H1 (cell line): ENCODE measurements at regions not wholly inside any gene's neighbourhood (a gene's known extent, or its start where the extent isn't known, plus 50 kb on each side); places are given as distances from the start of the nearest gene placed in this dataset.

Experiments used
- CTCF ChIA-PET: fragments of 300-600 bp; sonication (Branson Sonifier 250); formaldehyde crosslinking; loops from one replicate; lab custom pipeline; 2021; ENCODE audit not compliant: partially characterized antibody; lab: Charles Lee
- POLR2A ChIA-PET: fragments of 300-600 bp; sonication (Branson Sonifier 250); formaldehyde crosslinking; loops from one replicate; lab custom pipeline; 2021; ENCODE audit warnings: inconsistent platforms; ENCODE audit not compliant: partially characterized antibody; lab: Charles Lee
- DNase-seq, 2 experiments: peaks; one replicate each; pipeline versions ENCODE4 v3.0.0 to v3.0.0-alpha.2; 2010 to 2022; ENCODE audit warnings: low spot score in 2 of 2, low read depth in 1 of 2, mixed read lengths in 1 of 2
- FAIRE-seq: peaks from 2 replicates; lab custom pipeline; 2011; peaks lifted over from hg19 to GRCh38; lab: Jason Lieb, UNC
- H2AFZ ChIP-seq: 2 replicates; pipeline ENCODE4 v1.8.1; 2012; ENCODE audit warnings: low read length, inconsistent platforms
- H2AK5ac ChIP-seq: 2 replicates; pipeline ENCODE4 v1.6.1; 2013; ENCODE audit warnings: low read depth, low read length
- H2BK120ac ChIP-seq: replicated peaks from 2 replicates; pipeline ENCODE3; 2013; ENCODE audit warnings: low read depth, low read length, inconsistent platforms
- H2BK12ac ChIP-seq: 2 replicates; pipeline ENCODE4 v1.6.1; 2013; ENCODE audit warnings: low read depth, low read length
- H2BK15ac ChIP-seq: 2 replicates; pipeline ENCODE4 v1.6.1; 2013; ENCODE audit warnings: low read length
- H2BK20ac ChIP-seq: 2 replicates; pipeline ENCODE4 v1.6.1; 2013; ENCODE audit warnings: low read length
- H2BK5ac ChIP-seq: 2 replicates; pipeline ENCODE4 v1.6.1; 2013; ENCODE audit warnings: low read depth, low read length
- H3K14ac ChIP-seq: 2 replicates; pipeline ENCODE4 v1.6.1; 2013; ENCODE audit warnings: inconsistent platforms; ENCODE audit not compliant: insufficient read length
- H3K18ac ChIP-seq: 2 replicates; pipeline ENCODE4 v1.6.1; 2013; ENCODE audit warnings: low read length; ENCODE audit errors: extremely low read depth
- H3K23ac ChIP-seq: 2 replicates; pipeline ENCODE4 v1.6.1; 2013; ENCODE audit warnings: inconsistent platforms; ENCODE audit not compliant: insufficient read length
- H3K23me2 ChIP-seq: 2 replicates; pipeline ENCODE4 v1.6.1; 2013; ENCODE audit warnings: low read depth, low read length
- H3K27ac ChIP-seq: 2 replicates; pipeline ENCODE4 v1.6.1; 2011; ENCODE audit warnings: low read depth, low read length, inconsistent platforms
- H3K27me3 ChIP-seq, 4 experiments: replicated peaks in 1 of 4; 1 replicate in 1 of 4; 2 replicates in 3 of 4; pipeline versions ENCODE4 v1.6.1 to v1.8.1; 2011 to 2013; ENCODE audit warnings: low read length in 3 of 4, mild to moderate bottlenecking in 3 of 4, inconsistent platforms in 2 of 4, mixed read lengths in 2 of 4, moderate library complexity in 1 of 4; ENCODE audit not compliant: control insufficient read depth in 3 of 4, insufficient read depth in 3 of 4; ENCODE audit errors: extremely low read depth in 1 of 4
- H3K36me3 ChIP-seq, 4 experiments: 2 replicates each; pipeline versions ENCODE4 v1.6.1 to v1.8.1; 2011 to 2013; ENCODE audit warnings: mild to moderate bottlenecking in 4 of 4, low read length in 3 of 4, moderate library complexity in 2 of 4, control low read depth in 1 of 4, inconsistent platforms in 1 of 4; ENCODE audit not compliant: insufficient read depth in 4 of 4, control insufficient read depth in 2 of 4
- H3K4ac ChIP-seq: replicated peaks from 2 replicates; pipeline ENCODE3; 2013; ENCODE audit warnings: low read length, low read depth, mixed read lengths, inconsistent platforms; ENCODE audit not compliant: insufficient read length
- H3K4me1 ChIP-seq, 4 experiments: replicated peaks in 1 of 4; 1 replicate in 1 of 4; 2 replicates in 3 of 4; pipeline versions ENCODE4 v1.6.1 to v1.8.1; 2011 to 2013; ENCODE audit warnings: low read length in 3 of 4, inconsistent platforms in 2 of 4, mixed read lengths in 1 of 4; ENCODE audit not compliant: insufficient read depth in 4 of 4, control insufficient read depth in 3 of 4
- H3K4me2 ChIP-seq, 2 experiments: 2 replicates each; pipeline versions ENCODE4 v1.6.1 to v1.8.1; 2011 to 2013; ENCODE audit warnings: low read depth in 2 of 2, low read length in 2 of 2, control low read depth in 1 of 2, inconsistent platforms in 1 of 2, mild to moderate bottlenecking in 1 of 2; ENCODE audit not compliant: insufficient read depth in 1 of 2
- H3K4me3 ChIP-seq, 4 experiments: fragments of 200-600, 300-600 bp in 1 of 4; sonication (generic), shearing (Covaris generic), sonication (Bioruptor Twin) in 1 of 4; 2 replicates each; pipeline versions ENCODE4 v1.5.1 to v1.8.1; 2011 to 2016; ENCODE audit warnings: low read length in 4 of 4, low read depth in 3 of 4, control low read depth in 2 of 4, inconsistent platforms in 2 of 4, mild to moderate bottlenecking in 2 of 4, mixed read lengths in 1 of 4, moderate library complexity in 1 of 4; ENCODE audit not compliant: insufficient read depth in 2 of 4; ENCODE audit errors: extremely low read depth in 1 of 4
- H3K56ac ChIP-seq: replicated peaks from 2 replicates; pipeline ENCODE3; 2013; ENCODE audit warnings: low read depth, mild to moderate bottlenecking, mixed read lengths, low read length, inconsistent platforms; ENCODE audit not compliant: insufficient read length
- H3K79me1 ChIP-seq: 2 replicates; pipeline ENCODE4 v1.6.1; 2013; ENCODE audit warnings: low read depth, low read length, control low read depth
- H3K79me2 ChIP-seq, 2 experiments: 2 replicates each; pipeline versions ENCODE4 v1.6.1 to v1.8.1; 2012 to 2013; ENCODE audit warnings: low read length in 2 of 2, mild to moderate bottlenecking in 2 of 2, inconsistent platforms in 1 of 2; ENCODE audit not compliant: insufficient read depth in 2 of 2, control insufficient read depth in 1 of 2
- H3K9ac ChIP-seq, 4 experiments: replicated peaks in 1 of 4; 1 replicate in 1 of 4; 2 replicates in 3 of 4; pipeline versions ENCODE4 v1.6.1 to v1.8.1; 2011 to 2013; ENCODE audit warnings: low read depth in 3 of 4, low read length in 3 of 4, control low read depth in 2 of 4, mild to moderate bottlenecking in 2 of 4, moderate library complexity in 2 of 4, inconsistent platforms in 1 of 4; ENCODE audit errors: extremely low read depth in 1 of 4
- H3K9me3 ChIP-seq, 2 experiments: 2 replicates each; pipeline versions ENCODE4 v1.6.1 to v1.8.1; 2012 to 2013; ENCODE audit warnings: mild to moderate bottlenecking in 2 of 2, moderate library complexity in 2 of 2, control low read depth in 1 of 2, inconsistent platforms in 1 of 2, low read depth in 1 of 2, low read length in 1 of 2, mixed read lengths in 1 of 2; ENCODE audit not compliant: insufficient read depth in 2 of 2
- H4K20me1 ChIP-seq, 2 experiments: replicated peaks in 1 of 2; 2 replicates each; pipeline versions ENCODE3 to v1.8.1; 2011 to 2013; ENCODE audit warnings: inconsistent platforms in 2 of 2, low read length in 2 of 2, mild to moderate bottlenecking in 1 of 2; ENCODE audit not compliant: insufficient read depth in 2 of 2, control insufficient read depth in 1 of 2
- H4K5ac ChIP-seq: 2 replicates; pipeline ENCODE4 v1.6.1; 2013; ENCODE audit warnings: low read length, low read depth, mixed read lengths, inconsistent platforms; ENCODE audit not compliant: insufficient read length
- H4K8ac ChIP-seq: 2 replicates; pipeline ENCODE4 v1.8.0; 2013; ENCODE audit warnings: mild to moderate bottlenecking, moderate library complexity, low read length, inconsistent platforms; ENCODE audit not compliant: insufficient read depth; ENCODE audit errors: extremely low read depth
- H4K91ac ChIP-seq: replicated peaks from 2 replicates; pipeline ENCODE3; 2013; ENCODE audit warnings: low read length, mixed read lengths, inconsistent platforms; ENCODE audit not compliant: insufficient read length
- BCL11A ChIP-seq, 2 experiments: IDR thresholded peaks; one replicate each; pipeline ENCODE4 v1.6.1; 2011; ENCODE audit warnings: low read depth in 2 of 2, low read length in 2 of 2, mild to moderate bottlenecking in 2 of 2
- CHD2 ChIP-seq: IDR thresholded peaks from 2 replicates; pipeline ENCODE4 v1.6.1; 2012; ENCODE audit warnings: low read length, improper control_type of control experiment
- HDAC6 ChIP-seq: IDR thresholded peaks from one replicate; pipeline ENCODE4 v1.7.1; 2012; ENCODE audit warnings: low read depth, mild to moderate bottlenecking, inconsistent platforms, low read length, moderate library complexity
- SP1 ChIP-seq: IDR thresholded peaks from 2 replicates; pipeline ENCODE4 v1.6.1; 2011; ENCODE audit warnings: low read depth, low read length
- SP2 ChIP-seq: IDR thresholded peaks from 2 replicates; pipeline ENCODE4 v1.6.1; 2012; ENCODE audit warnings: mild to moderate bottlenecking, low read length, inconsistent platforms
- WGBS, 2 experiments: shearing (Covaris generic) in 1 of 2; methylation state at CpG; one replicate each; pipeline versions ENCODE4 v1.1.6 to v1.1.7; 2013 to 2015; ENCODE audit warnings: low lambda C conversion rate in 2 of 2, mixed read lengths in 2 of 2, inconsistent platforms in 1 of 2, low coverage in 1 of 2, missing lambda C conversion rate in 1 of 2; ENCODE audit not compliant: insufficient replicate concordance in 2 of 2, insufficient coverage in 1 of 2, insufficient read length in 1 of 2; ENCODE audit errors: extremely low coverage in 1 of 2, missing lambda C conversion rate in 1 of 2; 5-methylcytosine and 5-hydroxymethylcytosine counted together

- 96% methylated on average over 3 of the region's 3 CpGs; no CpG with 5 or more reads in 1 of the 2 experiments for WGBS, 2 experiments
- TF ChIP-seq CHD2 (no peak), BCL11A (IDR thresholded peaks at IDR 0.05; ENCODE audit: low read depth in 2 of 2, low read length in 2 of 2) (no peak), HDAC6 (no peak), SP1 (no peak), SP2 (no peak)
- ChIA-PET POLR2A (no interaction called here), CTCF (no interaction called here)
- Histone ChIP-seq H3K27ac (no peak overlapping the region), H2BK120ac (no peak overlapping the region), H3K4me2 (no peak overlapping the region), H2AFZ (no peak overlapping the region), H3K18ac (no peak overlapping the region), H4K5ac (no peak overlapping the region), H3K23me2 (no peaks in the 10 kb centered on the region), H3K4me3 (no peak overlapping the region), H2BK15ac (no peak overlapping the region), H2BK5ac (no peak overlapping the region), H3K27me3 (no peaks in the 10 kb centered on the region), H3K14ac (no peak overlapping the region), H3K4me1 (peaks cover 0 to 3% (median 0%) of the 10 kb centered on the region in 4 experiments; a peak in 2 of 7 replicates), H3K79me1 (no peaks in the 10 kb centered on the region), H4K91ac (no peak overlapping the region), H4K8ac (no peak overlapping the region), H3K4ac (no peak overlapping the region), H2BK20ac (no peak overlapping the region), H3K23ac (no peak overlapping the region), H3K9me3 (no peaks in the 10 kb centered on the region), H2AK5ac (no peak overlapping the region), H4K20me1 (no peaks in the 10 kb centered on the region), H3K79me2 (no peaks in the 10 kb centered on the region), H3K36me3 (no peaks in the 10 kb centered on the region), H3K56ac (no peak overlapping the region), H3K9ac (no peak overlapping the region), H2BK12ac (no peak overlapping the region)
- DNase-seq (no peak), FAIRE-seq (no peak)
Measured at GRCh38 chr14:83129496-83129895, 1595.8 kb upstream of the SEL1L start.
